H1 (cell line): ENCODE measurements at regions not wholly inside any gene's neighbourhood (a gene's known extent, or its start where the extent isn't known, plus 50 kb on each side); places are given as distances from the start of the nearest gene placed in this dataset.

Source experiments
- KDM5A ChIP-seq: fragments of 200-600 bp; IDR thresholded peaks from 2 replicates; pipeline ENCODE4 v1.7.1; 2012; ENCODE audit warnings: mild to moderate bottlenecking, low read length, inconsistent platforms, mixed read lengths
- MAFK ChIP-seq: IDR thresholded peaks from 2 replicates; pipeline ENCODE4 v1.6.1; 2012; ENCODE audit warnings: low read depth, mild to moderate bottlenecking, improper control_type of control experiment, low read length
- SIN3A ChIP-seq, 2 experiments: IDR thresholded peaks in 1 of 2; conservative IDR thresholded peaks in 1 of 2; 2 replicates each; pipeline ENCODE4 v1.6.1; 2011 to 2012; ENCODE audit warnings: low read length in 2 of 2, improper control_type of control experiment in 1 of 2, low read depth in 1 of 2, mild to moderate bottlenecking in 1 of 2
- TAF1 ChIP-seq: IDR thresholded peaks from 2 replicates; pipeline ENCODE4 v1.6.1; 2011; ENCODE audit warnings: mild to moderate bottlenecking, low read depth, low read length
- TF ChIP-seq, protein P1 (sequence below): IDR thresholded peaks from 2 replicates; pipeline ENCODE4 v1.6.1; 2011; ENCODE audit warnings: low read depth, mild to moderate bottlenecking, low read length; ENCODE audit not compliant: insufficient read depth
- TF ChIP-seq, protein P2 (sequence below), 3 experiments: IDR thresholded peaks; 1 replicate in 2 of 3; 2 replicates in 1 of 3; pipeline versions ENCODE4 v1.5.1 to v1.6.1; 2011; ENCODE audit warnings: low read length in 3 of 3, mild to moderate bottlenecking in 3 of 3, inconsistent platforms in 2 of 3, low read depth in 1 of 3, moderate library complexity in 1 of 3; ENCODE audit not compliant: insufficient read depth in 1 of 3; ENCODE audit errors: control extremely low read depth in 1 of 3
- TF ChIP-seq, protein P3 (sequence below): IDR thresholded peaks from 2 replicates; pipeline ENCODE4 v1.6.1; 2012; ENCODE audit warnings: inconsistent platforms

DNA sequence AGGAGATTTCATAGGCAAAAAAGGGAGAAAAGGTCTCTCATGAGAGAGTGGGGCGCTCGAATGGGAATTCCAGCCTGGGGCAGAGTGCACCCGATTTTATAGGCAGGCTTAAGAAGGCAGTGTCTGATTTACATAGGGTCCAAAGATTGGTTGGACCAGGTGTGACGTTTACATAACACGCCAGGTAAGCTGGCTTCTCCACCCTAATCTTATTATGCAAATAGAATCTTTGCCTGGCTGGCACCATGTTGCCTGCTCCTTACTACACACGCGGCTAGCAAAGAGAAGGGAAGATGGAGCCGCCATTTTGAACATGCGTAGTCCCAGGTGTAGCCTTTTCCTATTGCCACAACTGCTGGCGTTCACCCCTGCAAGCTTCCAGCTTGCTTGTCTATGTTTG lies 103.7 kb downstream of the SLC16A1 start:
- TF ChIP-seq, protein P1, sequence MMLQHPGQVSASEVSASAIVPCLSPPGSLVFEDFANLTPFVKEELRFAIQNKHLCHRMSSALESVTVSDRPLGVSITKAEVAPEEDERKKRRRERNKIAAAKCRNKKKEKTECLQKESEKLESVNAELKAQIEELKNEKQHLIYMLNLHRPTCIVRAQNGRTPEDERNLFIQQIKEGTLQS: no peak
- TF ChIP-seq MAFK (no peak), TAF1 (no peak), KDM5A (no peak), SIN3A (conservative IDR thresholded peaks at IDR 0.05 in 1 of 2, IDR thresholded peaks at IDR 0.05 in 1 of 2; ENCODE audit: low read depth in 1 of 2, low read length in 2 of 2) (no peak)
- TF ChIP-seq, protein P2, sequence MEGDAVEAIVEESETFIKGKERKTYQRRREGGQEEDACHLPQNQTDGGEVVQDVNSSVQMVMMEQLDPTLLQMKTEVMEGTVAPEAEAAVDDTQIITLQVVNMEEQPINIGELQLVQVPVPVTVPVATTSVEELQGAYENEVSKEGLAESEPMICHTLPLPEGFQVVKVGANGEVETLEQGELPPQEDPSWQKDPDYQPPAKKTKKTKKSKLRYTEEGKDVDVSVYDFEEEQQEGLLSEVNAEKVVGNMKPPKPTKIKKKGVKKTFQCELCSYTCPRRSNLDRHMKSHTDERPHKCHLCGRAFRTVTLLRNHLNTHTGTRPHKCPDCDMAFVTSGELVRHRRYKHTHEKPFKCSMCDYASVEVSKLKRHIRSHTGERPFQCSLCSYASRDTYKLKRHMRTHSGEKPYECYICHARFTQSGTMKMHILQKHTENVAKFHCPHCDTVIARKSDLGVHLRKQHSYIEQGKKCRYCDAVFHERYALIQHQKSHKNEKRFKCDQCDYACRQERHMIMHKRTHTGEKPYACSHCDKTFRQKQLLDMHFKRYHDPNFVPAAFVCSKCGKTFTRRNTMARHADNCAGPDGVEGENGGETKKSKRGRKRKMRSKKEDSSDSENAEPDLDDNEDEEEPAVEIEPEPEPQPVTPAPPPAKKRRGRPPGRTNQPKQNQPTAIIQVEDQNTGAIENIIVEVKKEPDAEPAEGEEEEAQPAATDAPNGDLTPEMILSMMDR (IDR thresholded peaks at IDR 0.05; ENCODE audit: control extremely low read depth in 1 of 3, insufficient read depth in 1 of 3, low read depth in 1 of 3, low read length in 3 of 3): no peak
- TF ChIP-seq, protein P3, sequence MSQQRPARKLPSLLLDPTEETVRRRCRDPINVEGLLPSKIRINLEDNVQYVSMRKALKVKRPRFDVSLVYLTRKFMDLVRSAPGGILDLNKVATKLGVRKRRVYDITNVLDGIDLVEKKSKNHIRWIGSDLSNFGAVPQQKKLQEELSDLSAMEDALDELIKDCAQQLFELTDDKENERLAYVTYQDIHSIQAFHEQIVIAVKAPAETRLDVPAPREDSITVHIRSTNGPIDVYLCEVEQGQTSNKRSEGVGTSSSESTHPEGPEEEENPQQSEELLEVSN: no peak
